ENCODE measurements at regions not wholly inside any gene's neighbourhood (a gene's known extent, or its start where the extent isn't known, plus 50 kb on each side); places are given as distances from the start of the nearest gene placed in this dataset.
A peak's percentile ranks its signal among the peaks of the same experiment; 100 is the strongest.

DNA sequence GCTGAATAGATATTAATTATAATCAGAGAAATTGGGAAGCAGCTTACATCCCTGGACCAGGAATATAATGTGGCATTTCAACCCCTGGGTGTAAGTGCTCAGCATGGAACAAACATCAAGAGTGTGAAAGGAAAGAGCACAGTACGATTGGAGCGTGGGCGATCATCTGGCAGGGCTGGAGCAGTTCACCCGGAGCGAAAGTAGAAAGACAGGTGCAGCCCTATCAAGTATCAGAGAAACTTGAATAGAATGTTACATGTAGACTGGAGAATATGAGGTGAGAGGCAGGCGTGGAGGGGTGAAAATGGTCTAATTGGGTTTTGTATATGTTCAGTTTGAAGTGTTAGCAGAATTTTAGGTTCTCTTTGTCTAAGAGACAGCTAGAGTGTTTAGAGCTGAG, 303.0 kb downstream of the MDFIC start:
- peaks cover 0 to 3% (median under 1%) of the 10 kb centered on the region in 3 donors for H3K4me1 ChIP-seq
- H3K27me3 ChIP-seq: no peaks in the 10 kb centered on the region
- H3K36me3 ChIP-seq: no peaks in the 10 kb centered on the region
- intact Hi-C loops (cut with DNase I): no loop called here
- WGBS, 2 donors: 91 to 96% methylated on average over 6 of the region's 6 CpGs
- no peaks in the 10 kb centered on the region for H3K9me3 ChIP-seq
- H3K4me3 ChIP-seq: no peak overlapping the region
- DNase-seq: no peak
- no peak for TF ChIP-seq POLR2A (IDR thresholded peaks at IDR 0.05)
- TF ChIP-seq, protein P1, sequence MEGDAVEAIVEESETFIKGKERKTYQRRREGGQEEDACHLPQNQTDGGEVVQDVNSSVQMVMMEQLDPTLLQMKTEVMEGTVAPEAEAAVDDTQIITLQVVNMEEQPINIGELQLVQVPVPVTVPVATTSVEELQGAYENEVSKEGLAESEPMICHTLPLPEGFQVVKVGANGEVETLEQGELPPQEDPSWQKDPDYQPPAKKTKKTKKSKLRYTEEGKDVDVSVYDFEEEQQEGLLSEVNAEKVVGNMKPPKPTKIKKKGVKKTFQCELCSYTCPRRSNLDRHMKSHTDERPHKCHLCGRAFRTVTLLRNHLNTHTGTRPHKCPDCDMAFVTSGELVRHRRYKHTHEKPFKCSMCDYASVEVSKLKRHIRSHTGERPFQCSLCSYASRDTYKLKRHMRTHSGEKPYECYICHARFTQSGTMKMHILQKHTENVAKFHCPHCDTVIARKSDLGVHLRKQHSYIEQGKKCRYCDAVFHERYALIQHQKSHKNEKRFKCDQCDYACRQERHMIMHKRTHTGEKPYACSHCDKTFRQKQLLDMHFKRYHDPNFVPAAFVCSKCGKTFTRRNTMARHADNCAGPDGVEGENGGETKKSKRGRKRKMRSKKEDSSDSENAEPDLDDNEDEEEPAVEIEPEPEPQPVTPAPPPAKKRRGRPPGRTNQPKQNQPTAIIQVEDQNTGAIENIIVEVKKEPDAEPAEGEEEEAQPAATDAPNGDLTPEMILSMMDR (IDR thresholded peaks at IDR 0.05): no peak
- no peak overlapping the region for H3K27ac ChIP-seq

GRCh38 chr7:115223959-115224358, 302.1 kb downstream of the MDFIC start:
- H3K4me3 ChIP-seq: no peak overlapping the region
- H3K36me3 ChIP-seq: no peaks in the 10 kb centered on the region
- WGBS, 2 donors: 57 to 83% methylated on average over 1 of the region's 1 CpG
- H3K9me3 ChIP-seq: no peaks in the 10 kb centered on the region
- DNase-seq: no peak
- no peak overlapping the region for H3K27ac ChIP-seq
- H3K27me3 ChIP-seq: no peaks in the 10 kb centered on the region
- TF ChIP-seq, protein P1 (IDR thresholded peaks at IDR 0.05): no peak
- no peak for TF ChIP-seq POLR2A (IDR thresholded peaks at IDR 0.05)
- intact Hi-C loops (cut with DNase I): no loop called here
- H3K4me1 ChIP-seq: no peaks in the 10 kb centered on the region

- intact Hi-C loops (cut with DNase I): no loop called here
These were observed 299.6 kb downstream of the MDFIC start for GRCh38 chr7:115221456-115221855.

GRCh38 chr7:115218076-115218475, 296.2 kb downstream of the MDFIC start:
- H3K36me3 ChIP-seq: no peaks in the 10 kb centered on the region
- intact Hi-C loops (cut with DNase I): no loop called here
- no peaks in the 10 kb centered on the region for H3K9me3 ChIP-seq
- H3K27me3 ChIP-seq: no peaks in the 10 kb centered on the region
- no peak for DNase-seq
- H3K27ac ChIP-seq: no peak overlapping the region
- H3K4me1 ChIP-seq: no peaks in the 10 kb centered on the region
- no peak overlapping the region for H3K4me3 ChIP-seq
- no peak for TF ChIP-seq POLR2A (IDR thresholded peaks at IDR 0.05)
- TF ChIP-seq, protein P1 (IDR thresholded peaks at IDR 0.05): no peak
- WGBS, 2 donors: 84 to 96% methylated on average over 1 of the region's 1 CpG

More at GRCh38 chr7:115221456-115221855, 299.6 kb downstream of the MDFIC start:
- TF ChIP-seq, protein P1 (IDR thresholded peaks at IDR 0.05): no peak
- TF ChIP-seq POLR2A (IDR thresholded peaks at IDR 0.05): no peak
- no peaks in the 10 kb centered on the region for H3K4me1 ChIP-seq
- H3K36me3 ChIP-seq: no peaks in the 10 kb centered on the region
- no peak for DNase-seq
- no peak overlapping the region for H3K4me3 ChIP-seq
- H3K27me3 ChIP-seq: no peaks in the 10 kb centered on the region
- no peaks in the 10 kb centered on the region for H3K9me3 ChIP-seq
- H3K27ac ChIP-seq: no peak overlapping the region

GRCh38 chr7:115217373-115217772, 295.5 kb downstream of the MDFIC start:
- TF ChIP-seq, protein P1 (IDR thresholded peaks at IDR 0.05): peak in 4 of 6 experiments; percentile 5 to 38 (median 23)
- no peak for TF ChIP-seq POLR2A (IDR thresholded peaks at IDR 0.05)
- Histone ChIP-seq H3K27ac (no peak overlapping the region), H3K9me3 (no peaks in the 10 kb centered on the region), H3K4me1 (no peaks in the 10 kb centered on the region), H3K4me3 (no peak overlapping the region), H3K36me3 (no peaks in the 10 kb centered on the region), H3K27me3 (no peaks in the 10 kb centered on the region)
- DNase-seq: no peak
- WGBS, 2 donors: 94% methylated on average over 1 of the region's 1 CpG
- intact Hi-C loops (cut with DNase I): no loop called here

All from esophagus squamous epithelium (tissue), 5 donors.